ENCODE measurements at regions not wholly inside any gene's neighbourhood (a gene's known extent, or its start where the extent isn't known, plus 50 kb on each side); places are given as distances from the start of the nearest gene placed in this dataset.

DNA sequence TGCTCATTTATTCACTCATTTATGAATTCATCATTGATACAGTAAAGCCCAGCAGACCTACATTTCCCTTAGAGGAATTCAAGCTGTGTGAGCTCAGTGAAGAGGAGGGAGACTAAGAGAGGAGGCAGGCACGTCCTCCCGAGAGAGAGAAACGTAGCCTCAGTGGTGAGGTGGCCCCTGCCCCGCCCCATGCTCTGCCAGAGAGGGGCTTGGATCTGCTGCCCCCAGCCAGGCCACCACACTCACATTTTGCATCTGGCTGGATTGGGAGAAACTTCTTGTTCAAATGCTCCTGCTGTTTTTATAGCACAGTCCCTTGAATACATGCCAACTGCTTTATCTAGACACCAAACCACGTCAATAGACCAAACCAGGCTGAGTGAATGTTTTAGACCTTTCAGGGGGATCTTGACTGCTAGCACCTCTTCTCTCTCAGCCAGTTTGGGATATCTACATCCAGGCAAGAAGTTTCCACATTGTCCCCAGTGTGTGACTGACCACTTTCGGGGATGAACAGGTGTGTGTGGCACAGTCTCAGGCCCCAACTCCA, 67.7 kb upstream of the AJAP1 start:
- TF ChIP-seq, protein P1, sequence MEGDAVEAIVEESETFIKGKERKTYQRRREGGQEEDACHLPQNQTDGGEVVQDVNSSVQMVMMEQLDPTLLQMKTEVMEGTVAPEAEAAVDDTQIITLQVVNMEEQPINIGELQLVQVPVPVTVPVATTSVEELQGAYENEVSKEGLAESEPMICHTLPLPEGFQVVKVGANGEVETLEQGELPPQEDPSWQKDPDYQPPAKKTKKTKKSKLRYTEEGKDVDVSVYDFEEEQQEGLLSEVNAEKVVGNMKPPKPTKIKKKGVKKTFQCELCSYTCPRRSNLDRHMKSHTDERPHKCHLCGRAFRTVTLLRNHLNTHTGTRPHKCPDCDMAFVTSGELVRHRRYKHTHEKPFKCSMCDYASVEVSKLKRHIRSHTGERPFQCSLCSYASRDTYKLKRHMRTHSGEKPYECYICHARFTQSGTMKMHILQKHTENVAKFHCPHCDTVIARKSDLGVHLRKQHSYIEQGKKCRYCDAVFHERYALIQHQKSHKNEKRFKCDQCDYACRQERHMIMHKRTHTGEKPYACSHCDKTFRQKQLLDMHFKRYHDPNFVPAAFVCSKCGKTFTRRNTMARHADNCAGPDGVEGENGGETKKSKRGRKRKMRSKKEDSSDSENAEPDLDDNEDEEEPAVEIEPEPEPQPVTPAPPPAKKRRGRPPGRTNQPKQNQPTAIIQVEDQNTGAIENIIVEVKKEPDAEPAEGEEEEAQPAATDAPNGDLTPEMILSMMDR (IDR thresholded peaks at IDR 0.05; ENCODE audit: borderline replicate concordance, insufficient read depth, low read depth, low read length), result no peak
- no peak overlapping the region for H3K4me3 ChIP-seq (ENCODE audit: low read depth, low read length)

DNA sequence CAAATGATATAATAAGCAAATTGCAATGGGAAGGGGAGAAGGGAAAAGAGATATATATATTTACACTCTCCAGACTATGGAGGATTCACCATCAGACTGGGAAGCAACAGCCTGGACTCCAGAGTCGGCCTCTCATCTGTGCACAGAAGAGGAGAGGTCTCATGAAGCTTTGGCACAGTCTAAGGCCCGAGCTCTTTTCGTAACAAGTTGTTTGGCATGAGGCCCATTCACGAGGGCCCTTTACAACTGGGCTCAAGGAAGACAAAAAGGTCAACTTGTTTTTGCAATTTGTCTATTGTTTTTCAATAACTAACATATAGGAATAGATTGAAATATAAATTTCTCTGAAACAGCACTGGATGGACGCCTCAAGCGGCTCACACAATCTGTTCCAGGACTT, 66.7 kb upstream of the AJAP1 start:
- H3K4me3 ChIP-seq (ENCODE audit: low read depth, low read length), result no peak overlapping the region
- TF ChIP-seq, protein P1 (IDR thresholded peaks at IDR 0.05; ENCODE audit: borderline replicate concordance, insufficient read depth, low read depth, low read length), result no peak

DNA sequence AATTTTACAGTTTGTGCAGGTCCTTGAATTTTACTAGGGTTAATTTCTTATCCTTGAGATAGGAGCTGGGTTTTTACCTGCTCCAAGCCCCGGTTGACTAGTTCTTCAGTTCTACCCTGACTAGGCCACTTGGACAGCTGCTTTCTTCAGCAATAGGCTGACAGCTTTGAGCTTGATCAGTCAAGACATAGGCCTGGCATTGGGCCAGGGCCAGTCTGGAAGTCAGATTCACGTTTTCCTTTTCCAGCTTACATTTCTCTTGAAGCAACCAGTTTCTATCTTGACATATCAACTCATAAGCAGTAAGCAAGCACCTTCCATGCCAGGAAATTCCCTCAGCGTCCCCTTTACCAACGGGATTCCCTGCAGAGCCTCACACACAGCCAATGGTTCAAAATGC, 63.7 kb upstream of the AJAP1 start:
- no peak overlapping the region for H3K4me3 ChIP-seq (ENCODE audit: low read depth, low read length)
- TF ChIP-seq, protein P1 (IDR thresholded peaks at IDR 0.05; ENCODE audit: borderline replicate concordance, insufficient read depth, low read depth, low read length), result no peak

DNA sequence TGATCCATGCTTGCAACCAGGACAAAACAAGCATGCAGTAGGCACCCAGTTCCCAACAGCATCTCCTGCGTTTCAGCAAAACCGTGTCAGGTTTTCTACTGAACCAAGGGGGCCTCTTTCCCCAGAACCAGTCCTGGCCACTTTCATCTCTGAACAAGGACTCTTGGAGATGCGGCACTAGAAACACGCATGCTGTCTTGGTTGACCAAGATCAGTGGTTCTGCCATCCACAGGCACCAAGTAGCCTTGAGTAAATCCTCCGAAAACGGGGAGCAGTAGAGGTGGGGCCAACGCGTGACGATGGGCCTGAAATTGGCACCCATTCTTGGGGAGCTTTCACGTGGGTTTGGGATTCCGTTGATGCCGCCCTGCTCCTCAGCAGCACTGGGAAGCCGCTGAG, 62.5 kb upstream of the AJAP1 start:
- no peak overlapping the region for H3K4me3 ChIP-seq (ENCODE audit: low read depth, low read length)
- TF ChIP-seq, protein P1 (IDR thresholded peaks at IDR 0.05; ENCODE audit: borderline replicate concordance, insufficient read depth, low read depth, low read length), result no peak

DNA sequence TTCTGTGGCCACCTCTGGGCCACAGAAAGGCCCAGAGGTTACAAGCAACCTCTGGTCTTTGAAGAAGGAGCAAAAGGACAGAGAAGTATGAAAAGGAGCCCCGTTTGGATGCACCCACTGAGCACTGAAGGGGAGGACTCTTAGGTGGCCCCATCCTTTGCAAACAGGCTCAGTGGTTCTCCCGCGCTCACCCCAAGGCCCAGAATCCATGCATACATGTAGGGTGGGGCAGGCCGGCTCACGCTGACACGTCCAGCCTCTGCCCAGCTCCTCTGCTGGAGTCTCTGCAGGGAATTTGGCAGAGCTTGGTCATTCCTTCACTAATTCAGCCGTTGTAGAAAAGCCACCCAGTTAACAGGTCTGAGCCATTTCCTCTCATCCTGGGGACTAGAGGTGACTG, 61.3 kb upstream of the AJAP1 start:
- no peak overlapping the region for H3K4me3 ChIP-seq (ENCODE audit: low read depth, low read length)
- TF ChIP-seq, protein P1 (IDR thresholded peaks at IDR 0.05; ENCODE audit: borderline replicate concordance, insufficient read depth, low read depth, low read length), result no peak

GRCh38 chr1:4594286-4594991, 60.0 kb upstream of the AJAP1 start:
- TF ChIP-seq, protein P1 (IDR thresholded peaks at IDR 0.05; ENCODE audit: borderline replicate concordance, insufficient read depth, low read depth, low read length), result 0 out of 2 replicates have a peak, but pooled peaks have one; percentile 4
- H3K4me3 ChIP-seq (ENCODE audit: low read depth, low read length), result no peak overlapping the region
